GM06990 (cell line): ENCODE measurements at regions not wholly inside any gene's neighbourhood (a gene's known extent, or its start where the extent isn't known, plus 50 kb on each side); places are given as distances from the start of the nearest gene placed in this dataset.

Experiments
- DNase-seq: peaks from one replicate; pipeline ENCODE4 v3.0.0-alpha.2; 2011; ENCODE audit not compliant: insufficient read length; ENCODE audit errors: extremely low read depth
- H3K27me3 ChIP-seq: replicated peaks from 2 replicates; pipeline ENCODE4 v1.6.0; 2011; ENCODE audit warnings: low read length; ENCODE audit not compliant: control insufficient read depth, insufficient read depth
- H3K36me3 ChIP-seq: 2 replicates; pipeline ENCODE4 v1.5.1; 2011; ENCODE audit warnings: low read length; ENCODE audit not compliant: control insufficient read depth, insufficient read depth
- H3K4me3 ChIP-seq: replicated peaks from 2 replicates; pipeline ENCODE4 v1.5.1; 2011; ENCODE audit warnings: low read depth, mild to moderate bottlenecking, control low read depth, low read length
- CTCF ChIP-seq: IDR thresholded peaks from 2 replicates; pipeline ENCODE4 v1.5.1; 2011; ENCODE audit warnings: low read length, control low read depth, mild to moderate bottlenecking, inconsistent platforms; ENCODE audit not compliant: insufficient read depth, poor library complexity, severe bottlenecking

GRCh38 chr9:106677830-106678229 lies 185.1 kb upstream of the ZNF462 start:
- no peak overlapping the region for H3K4me3 ChIP-seq
- DNase-seq: no peak
- no peaks in the 10 kb centered on the region for H3K36me3 ChIP-seq
- TF ChIP-seq CTCF: no peak
- H3K27me3 ChIP-seq: no peaks in the 10 kb centered on the region

- no peak for DNase-seq
- no peak for TF ChIP-seq CTCF
- no peaks in the 10 kb centered on the region for H3K36me3 ChIP-seq
- H3K4me3 ChIP-seq: no peak overlapping the region
- no peaks in the 10 kb centered on the region for H3K27me3 ChIP-seq
Observed at GRCh38 chr9:106678273-106678672, 184.7 kb upstream of the ZNF462 start.

- TF ChIP-seq CTCF: no peak
- no peak overlapping the region for H3K4me3 ChIP-seq
- H3K36me3 ChIP-seq: no peaks in the 10 kb centered on the region
- DNase-seq: no peak
- no peaks in the 10 kb centered on the region for H3K27me3 ChIP-seq
Observed at GRCh38 chr9:106682420-106682819, 180.5 kb upstream of the ZNF462 start.

- no peak for DNase-seq
- TF ChIP-seq CTCF: no peak
- H3K36me3 ChIP-seq: no peaks in the 10 kb centered on the region
- no peaks in the 10 kb centered on the region for H3K27me3 ChIP-seq
- no peak overlapping the region for H3K4me3 ChIP-seq
Observed at GRCh38 chr9:106683454-106683853, 179.5 kb upstream of the ZNF462 start.

- no peak overlapping the region for H3K4me3 ChIP-seq
- TF ChIP-seq CTCF: no peak
- H3K27me3 ChIP-seq: no peaks in the 10 kb centered on the region
- DNase-seq: no peak
- H3K36me3 ChIP-seq: no peaks in the 10 kb centered on the region
Observed at GRCh38 chr9:106684940-106685695, 177.8 kb upstream of the ZNF462 start.

- H3K27me3 ChIP-seq: no peaks in the 10 kb centered on the region
- H3K4me3 ChIP-seq: no peak overlapping the region
- no peaks in the 10 kb centered on the region for H3K36me3 ChIP-seq
- no peak for DNase-seq
- no peak for TF ChIP-seq CTCF
Observed at GRCh38 chr9:106689089-106689488, 173.9 kb upstream of the ZNF462 start.
